Calu3 (cell line): ENCODE measurements at regions not wholly inside any gene's neighbourhood (a gene's known extent, or its start where the extent isn't known, plus 50 kb on each side); places are given as distances from the start of the nearest gene placed in this dataset.
"Not testable (repeated sequence)": the region's sequence is repeated elsewhere in the genome, so short reads cannot be mapped to it uniquely, and the experiment has no call there.

Source experiments
- BruUV-seq: library from RNA; stranded (reverse); fragments of 400-500 nt; replicated peaks from 2 replicates; lab custom pipeline; 2021; lab: Mats Ljungman, UMichigan
- CTCF ChIA-PET: fragments of 300-600 bp; sonication (Branson Sonifier 250); formaldehyde crosslinking; loops from one replicate; lab custom pipeline; 2022; ENCODE audit warnings: antibody characterized with exemption; lab: Charles Lee
- DNase-seq: peaks from one replicate; pipeline ENCODE4 v3.0.0; 2022
- H3K27ac Mint-ChIP-seq: one replicate; pipeline ENCODE4 v1.8.0; 2022; ENCODE audit warnings: mixed read lengths; ENCODE audit not compliant: unreplicated experiment
- H3K27me3 Mint-ChIP-seq: one replicate; pipeline ENCODE4 v1.8.0; 2022; ENCODE audit warnings: mixed read lengths; ENCODE audit not compliant: unreplicated experiment
- H3K36me3 Mint-ChIP-seq: one replicate; pipeline ENCODE4 v1.8.0; 2022; ENCODE audit warnings: mild to moderate bottlenecking, moderate library complexity, mixed read lengths; ENCODE audit not compliant: insufficient read depth, unreplicated experiment
- H3K4me1 Mint-ChIP-seq: one replicate; pipeline ENCODE4 v1.8.0; 2022; ENCODE audit warnings: mild to moderate bottlenecking, low read depth, mixed read lengths; ENCODE audit not compliant: unreplicated experiment
- H3K4me3 Mint-ChIP-seq: one replicate; pipeline ENCODE4 v1.8.0; 2022; ENCODE audit warnings: mild to moderate bottlenecking, low read depth, moderate library complexity, mixed read lengths; ENCODE audit not compliant: unreplicated experiment
- H3K9me3 Mint-ChIP-seq: one replicate; pipeline ENCODE4 v1.8.0; 2022; ENCODE audit warnings: low read depth, mixed read lengths; ENCODE audit not compliant: unreplicated experiment
- CTCF ChIP-seq: fragments of 200-600 bp; IDR thresholded peaks from one replicate; pipeline ENCODE4 v1.8.0; 2022; ENCODE audit warnings: antibody characterized with exemption; ENCODE audit not compliant: unreplicated experiment
- intact Hi-C: fragments of 100-400 bp; cut with micrococcal nuclease; formaldehyde crosslinking; loops from one replicate; pipeline ENCODE4 v1.10.0; 2022; ENCODE audit not compliant: unreplicated experiment

GRCh38 chr13:50228527-50228926 lies 213.3 kb downstream of the KCNRG start:
- BruUV-seq = no TSS peak
- Mint-ChIP-seq H3K4me1 (peaks cover 12% of the 10 kb centered on the region), H3K27ac (no peak overlapping the region), H3K9me3 (no peaks in the 10 kb centered on the region), H3K27me3 (no peaks in the 10 kb centered on the region), H3K4me3 (no peak overlapping the region), H3K36me3 (no peaks in the 10 kb centered on the region)
- CTCF ChIA-PET = no interaction called here
- intact Hi-C loops = no loop called here
- no peak for DNase-seq
- TF ChIP-seq CTCF = no peak

- H3K4me3 Mint-ChIP-seq = no peak overlapping the region
- BruUV-seq = no TSS peak
- intact Hi-C loops = no loop called here
- H3K36me3 Mint-ChIP-seq = no peaks in the 10 kb centered on the region
- CTCF ChIA-PET = interaction anchor here (1.2 kb wide), 1 partner anchor 14 kb away, joined by 3 read pairs; no protein-coding TSS in a partner anchor
- TF ChIP-seq CTCF = no peak
- H3K27me3 Mint-ChIP-seq = no peaks in the 10 kb centered on the region
- H3K9me3 Mint-ChIP-seq = no peaks in the 10 kb centered on the region
- DNase-seq = no peak
- H3K4me1 Mint-ChIP-seq = peaks cover 12% of the 10 kb centered on the region
- H3K27ac Mint-ChIP-seq = no peak overlapping the region
These were observed 214.9 kb downstream of the KCNRG start for GRCh38 chr13:50229960-50230661.

GRCh38 chr13:50230662-50230978 lies 215.4 kb downstream of the KCNRG start:
- no peak overlapping the region for H3K4me3 Mint-ChIP-seq
- intact Hi-C loops = no loop called here
- no peak for DNase-seq
- TF ChIP-seq CTCF = no peak
- H3K27me3 Mint-ChIP-seq = no peaks in the 10 kb centered on the region
- no TSS peak for BruUV-seq
- H3K36me3 Mint-ChIP-seq = no peaks in the 10 kb centered on the region
- no peaks in the 10 kb centered on the region for H3K9me3 Mint-ChIP-seq
- no peak overlapping the region for H3K27ac Mint-ChIP-seq
- CTCF ChIA-PET = interaction anchor here (1.2 kb wide), 1 partner anchor 14 kb away, joined by 3 read pairs; no protein-coding TSS in a partner anchor
- H3K4me1 Mint-ChIP-seq = peaks cover 12% of the 10 kb centered on the region

GRCh38 chr13:50233574-50233973 lies 218.3 kb downstream of the KCNRG start:
- H3K9me3 Mint-ChIP-seq, H3K27me3 Mint-ChIP-seq, intact Hi-C loops, H3K4me3 Mint-ChIP-seq, BruUV-seq, DNase-seq, H3K36me3 Mint-ChIP-seq, H3K27ac Mint-ChIP-seq: not testable (repeated sequence)
- H3K4me1 Mint-ChIP-seq = peaks cover 13% of the 10 kb centered on the region
- CTCF ChIA-PET = interaction anchor here (0.6 kb wide), 1 partner anchor 763 kb away, joined by 3 read pairs; no protein-coding TSS in a partner anchor
